Glutamatergic neuron (in vitro differentiated cells): ENCODE measurements at regions not wholly inside any gene's neighbourhood (a gene's known extent, or its start where the extent isn't known, plus 50 kb on each side); places are given as distances from the start of the nearest gene placed in this dataset.

Source experiments
- DNase-seq: peaks from one replicate; pipeline ENCODE4 v3.0.0; 2022
- H3K27ac Mint-ChIP-seq: one replicate; pipeline ENCODE4 v1.8.0; 2020; ENCODE audit warnings: mild to moderate bottlenecking, mixed read lengths, inconsistent platforms; ENCODE audit not compliant: unreplicated experiment
- H3K27me3 Mint-ChIP-seq: one replicate; pipeline ENCODE4 v1.8.0; 2020; ENCODE audit warnings: mild to moderate bottlenecking, moderate library complexity, mixed read lengths, inconsistent platforms; ENCODE audit not compliant: unreplicated experiment
- H3K36me3 Mint-ChIP-seq: one replicate; pipeline ENCODE4 v1.8.0; 2020; ENCODE audit warnings: mild to moderate bottlenecking, mixed read lengths, inconsistent platforms; ENCODE audit not compliant: unreplicated experiment
- H3K4me1 Mint-ChIP-seq: one replicate; pipeline ENCODE4 v1.8.0; 2020; ENCODE audit warnings: mild to moderate bottlenecking, low read depth, mixed read lengths, inconsistent platforms; ENCODE audit not compliant: unreplicated experiment
- H3K4me3 Mint-ChIP-seq: one replicate; pipeline ENCODE4 v1.8.0; 2020; ENCODE audit warnings: mild to moderate bottlenecking, mixed read lengths, inconsistent platforms; ENCODE audit not compliant: unreplicated experiment
- H3K9me3 Mint-ChIP-seq: one replicate; pipeline ENCODE4 v1.8.0; 2020; ENCODE audit warnings: mild to moderate bottlenecking, moderate library complexity, mixed read lengths, inconsistent platforms; ENCODE audit not compliant: unreplicated experiment
- TF ChIP-seq, protein P1 (sequence below): fragments of 200-600 bp; sonication (generic); IDR thresholded peaks from one replicate; pipeline ENCODE4 v1.5.0; 2021; ENCODE audit not compliant: partially characterized antibody, unreplicated experiment

GRCh38 chr4:101451086-101451485 is 103.8 kb upstream of the PPP3CA start:
- no peak overlapping the region for H3K27ac Mint-ChIP-seq
- H3K36me3 Mint-ChIP-seq: no peaks in the 10 kb centered on the region

GRCh38 chr4:101441446-101441845 is 94.1 kb upstream of the PPP3CA start:
- TF ChIP-seq, protein P1, sequence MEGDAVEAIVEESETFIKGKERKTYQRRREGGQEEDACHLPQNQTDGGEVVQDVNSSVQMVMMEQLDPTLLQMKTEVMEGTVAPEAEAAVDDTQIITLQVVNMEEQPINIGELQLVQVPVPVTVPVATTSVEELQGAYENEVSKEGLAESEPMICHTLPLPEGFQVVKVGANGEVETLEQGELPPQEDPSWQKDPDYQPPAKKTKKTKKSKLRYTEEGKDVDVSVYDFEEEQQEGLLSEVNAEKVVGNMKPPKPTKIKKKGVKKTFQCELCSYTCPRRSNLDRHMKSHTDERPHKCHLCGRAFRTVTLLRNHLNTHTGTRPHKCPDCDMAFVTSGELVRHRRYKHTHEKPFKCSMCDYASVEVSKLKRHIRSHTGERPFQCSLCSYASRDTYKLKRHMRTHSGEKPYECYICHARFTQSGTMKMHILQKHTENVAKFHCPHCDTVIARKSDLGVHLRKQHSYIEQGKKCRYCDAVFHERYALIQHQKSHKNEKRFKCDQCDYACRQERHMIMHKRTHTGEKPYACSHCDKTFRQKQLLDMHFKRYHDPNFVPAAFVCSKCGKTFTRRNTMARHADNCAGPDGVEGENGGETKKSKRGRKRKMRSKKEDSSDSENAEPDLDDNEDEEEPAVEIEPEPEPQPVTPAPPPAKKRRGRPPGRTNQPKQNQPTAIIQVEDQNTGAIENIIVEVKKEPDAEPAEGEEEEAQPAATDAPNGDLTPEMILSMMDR: no peak
- Mint-ChIP-seq H3K4me3 (no peak overlapping the region), H3K27me3 (peaks cover 5% of the 10 kb centered on the region), H3K27ac (no peak overlapping the region), H3K4me1 (peaks cover 2% of the 10 kb centered on the region), H3K9me3 (peaks cover 2% of the 10 kb centered on the region), H3K36me3 (no peaks in the 10 kb centered on the region)
- DNase-seq: no peak

More at GRCh38 chr4:101451086-101451485, 103.8 kb upstream of the PPP3CA start:
- DNase-seq: no peak
- Mint-ChIP-seq H3K9me3 (no peaks in the 10 kb centered on the region), H3K27me3 (peaks cover 2% of the 10 kb centered on the region), H3K4me3 (no peak overlapping the region), H3K4me1 (no peaks in the 10 kb centered on the region)
- TF ChIP-seq, protein P1: no peak

GRCh38 chr4:101439926-101440325 is 92.6 kb upstream of the PPP3CA start:
- TF ChIP-seq, protein P1: no peak
- Mint-ChIP-seq H3K36me3 (no peaks in the 10 kb centered on the region), H3K27me3 (peaks cover 5% of the 10 kb centered on the region), H3K4me1 (peaks cover 4% of the 10 kb centered on the region), H3K4me3 (no peak overlapping the region), H3K9me3 (peaks cover 2% of the 10 kb centered on the region), H3K27ac (no peak overlapping the region)
- no peak for DNase-seq

DNA sequence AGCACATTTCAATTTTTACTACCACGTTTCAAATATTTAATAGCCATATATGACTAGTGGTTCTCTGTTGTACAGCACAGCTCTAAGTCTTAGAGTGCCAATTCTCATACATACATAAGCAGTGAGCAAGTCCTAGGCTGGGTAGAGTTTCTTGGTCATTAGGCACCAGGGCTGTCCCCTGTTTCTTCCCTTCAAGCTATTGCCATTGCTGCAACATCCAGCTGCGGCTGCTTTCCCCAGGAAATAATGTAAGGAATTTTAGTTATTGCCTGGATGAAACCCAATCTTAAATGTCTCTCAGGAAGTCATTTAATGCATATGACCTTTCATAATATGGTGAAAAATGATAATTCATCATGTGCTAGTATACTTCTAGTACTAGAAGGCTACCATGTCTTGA is 74.1 kb upstream of the PPP3CA start:
- H3K4me1 Mint-ChIP-seq: peaks cover 5% of the 10 kb centered on the region
- DNase-seq: no peak
- no peak overlapping the region for H3K27ac Mint-ChIP-seq

DNA sequence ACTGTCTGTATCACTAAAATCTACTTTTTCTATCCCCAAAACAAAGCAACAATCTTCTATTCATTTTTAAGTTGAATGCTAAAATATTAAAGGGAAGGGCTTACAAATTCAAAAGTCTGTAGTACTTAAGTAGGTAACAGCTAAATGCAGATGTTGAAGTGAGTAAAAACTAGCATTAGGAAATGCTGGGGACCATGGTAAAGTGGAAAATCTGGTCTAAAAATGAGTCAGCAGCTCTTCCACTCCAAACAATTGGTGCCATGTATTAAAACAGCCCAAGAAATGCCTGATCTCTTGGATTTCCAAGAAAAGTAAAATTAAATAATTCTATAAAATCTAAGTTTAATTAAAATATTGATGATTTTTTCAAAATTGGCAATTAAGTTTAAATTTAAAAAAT is 73.3 kb upstream of the PPP3CA start:
- H3K9me3 Mint-ChIP-seq: no peaks in the 10 kb centered on the region
- H3K27ac Mint-ChIP-seq: no peak overlapping the region
- TF ChIP-seq, protein P1: no peak
- H3K27me3 Mint-ChIP-seq: no peaks in the 10 kb centered on the region
- H3K4me3 Mint-ChIP-seq: no peak overlapping the region
- no peak for DNase-seq
- H3K4me1 Mint-ChIP-seq: peaks cover 5% of the 10 kb centered on the region
- no peaks in the 10 kb centered on the region for H3K36me3 Mint-ChIP-seq

More for the DNA sequence above, 74.1 kb upstream of the PPP3CA start:
- Mint-ChIP-seq H3K4me3 (no peak overlapping the region), H3K27me3 (no peaks in the 10 kb centered on the region), H3K36me3 (no peaks in the 10 kb centered on the region), H3K9me3 (no peaks in the 10 kb centered on the region)
- TF ChIP-seq, protein P1: no peak
